ENCODE measurements at regions not wholly inside any gene's neighbourhood (a gene's known extent, or its start where the extent isn't known, plus 50 kb on each side); places are given as distances from the start of the nearest gene placed in this dataset.
A peak's percentile ranks its signal among the peaks of the same experiment; 100 is the strongest.

- Histone ChIP-seq H3K36me3 (no peaks in the 10 kb centered on the region), H3K4me3 (ENCODE audit: low read depth in 1 of 2, low read length in 1 of 2) (no peak overlapping the region), H3K4me1 (ENCODE audit: control insufficient read depth in 1 of 2, insufficient read depth in 1 of 2, low read depth in 1 of 2, low read length in 1 of 2) (peaks cover 9 to 15% of the 10 kb centered on the region in 2 experiments), H3K27me3 (no peaks in the 10 kb centered on the region), H3K9me3 (no peaks in the 10 kb centered on the region), H3K27ac (no peak overlapping the region)
- TF ChIP-seq CTCF (IDR thresholded peaks at IDR 0.05) = no peak
Observed at GRCh38 chr3:159925248-159925647, 63.4 kb upstream of the IL12A start.

- H3K4me1 ChIP-seq (ENCODE audit: control insufficient read depth in 1 of 2, insufficient read depth in 1 of 2, low read depth in 1 of 2, low read length in 1 of 2) = peaks cover 9 to 17% of the 10 kb centered on the region in 2 experiments
Observed at GRCh38 chr3:159926573-159926972, 62.1 kb upstream of the IL12A start.

GRCh38 chr3:159928071-159928491 lies 60.6 kb upstream of the IL12A start:
- Histone ChIP-seq H3K27ac (peak overlapping the region; percentile 83), H3K27me3 (no peaks in the 10 kb centered on the region), H3K36me3 (no peaks in the 10 kb centered on the region), H3K9me3 (no peaks in the 10 kb centered on the region), H3K4me1 (ENCODE audit: control insufficient read depth in 1 of 2, insufficient read depth in 1 of 2, low read depth in 1 of 2, low read length in 1 of 2) (peaks cover 9 to 17% of the 10 kb centered on the region in 2 experiments), H3K4me3 (ENCODE audit: low read depth in 1 of 2, low read length in 1 of 2) (no peak overlapping the region)
- no peak for TF ChIP-seq CTCF (IDR thresholded peaks at IDR 0.05)

More at GRCh38 chr3:159926573-159926972, 62.1 kb upstream of the IL12A start:
- Histone ChIP-seq H3K27me3 (no peaks in the 10 kb centered on the region), H3K9me3 (no peaks in the 10 kb centered on the region), H3K4me3 (ENCODE audit: low read depth in 1 of 2, low read length in 1 of 2) (no peak overlapping the region), H3K36me3 (no peaks in the 10 kb centered on the region), H3K27ac (no peak overlapping the region)
- no peak for TF ChIP-seq CTCF (IDR thresholded peaks at IDR 0.05)

- TF ChIP-seq CTCF (IDR thresholded peaks at IDR 0.05) = no peak
- peaks cover 9 to 17% of the 10 kb centered on the region in 2 experiments for H3K4me1 ChIP-seq (ENCODE audit: control insufficient read depth in 1 of 2, insufficient read depth in 1 of 2, low read depth in 1 of 2, low read length in 1 of 2)
- no peaks in the 10 kb centered on the region for H3K36me3 ChIP-seq
Observed at GRCh38 chr3:159928666-159929065, 60.0 kb upstream of the IL12A start.

GRCh38 chr3:159929171-159930141 lies 59.2 kb upstream of the IL12A start:
- peak overlapping the region; percentile 6 to 15 for H3K4me3 ChIP-seq (ENCODE audit: low read depth in 1 of 2, low read length in 1 of 2)
- H3K27ac ChIP-seq = peak overlapping the region; percentile 83

More at GRCh38 chr3:159928666-159929065, 60.0 kb upstream of the IL12A start:
- H3K27me3 ChIP-seq = no peaks in the 10 kb centered on the region
- no peaks in the 10 kb centered on the region for H3K9me3 ChIP-seq
- peak overlapping the region; percentile 83 for H3K27ac ChIP-seq
- no peak overlapping the region for H3K4me3 ChIP-seq (ENCODE audit: low read depth in 1 of 2, low read length in 1 of 2)

More at GRCh38 chr3:159929171-159930141, 59.2 kb upstream of the IL12A start:
- peak; percentile 46 for TF ChIP-seq CTCF (IDR thresholded peaks at IDR 0.05)
- H3K36me3 ChIP-seq = no peaks in the 10 kb centered on the region
- H3K9me3 ChIP-seq = no peaks in the 10 kb centered on the region
- H3K4me1 ChIP-seq (ENCODE audit: control insufficient read depth in 1 of 2, insufficient read depth in 1 of 2, low read depth in 1 of 2, low read length in 1 of 2) = peaks cover 9 to 17% of the 10 kb centered on the region in 2 experiments
- H3K27me3 ChIP-seq = no peaks in the 10 kb centered on the region

Data from neutrophil (primary cell).